K562 (cell line): ENCODE measurements at regions not wholly inside any gene's neighbourhood (a gene's known extent, or its start where the extent isn't known, plus 50 kb on each side); places are given as distances from the start of the nearest gene placed in this dataset.

Experiments
- ATAC-seq: fragments of 200-7000 bp; cut with Tn5 transposase; 3 replicates; pipeline ENCODE4 v1.9.1; 2020; ENCODE audit warnings: moderate library complexity
- BruUV-seq: library from RNA; stranded (reverse); fragments of 400-500 nt; replicated peaks from 2 replicates; lab custom pipeline; 2021; lab: Mats Ljungman, UMichigan
- CTCF ChIA-PET: fragments of 300-600 bp; formaldehyde crosslinking; extraction: SDS; loops from one replicate; lab custom pipeline; 2021; ENCODE audit warnings: low intra/inter-chr PET ratio; lab: Yijun Ruan, JAX
- POLR2A ChIA-PET: fragments of 300-600, 350-650 bp; sonication (Branson Sonifier 250); formaldehyde crosslinking; extraction: SDS; loops from one replicate; lab custom pipeline; 2021; ENCODE audit warnings: antibody characterized with exemption, inconsistent platforms; lab: Yijun Ruan, JAX
- DNase-seq, 4 experiments: peaks; one replicate each; pipeline versions ENCODE4 v3.0.0 to v3.0.0-alpha.2; 2011 to 2018; ENCODE audit warnings: low spot score in 3 of 4, mixed read lengths in 3 of 4; ENCODE audit errors: extremely low read depth in 1 of 4
- FAIRE-seq: peaks from 2 replicates; lab custom pipeline; 2011; peaks lifted over from hg19 to GRCh38; lab: Jason Lieb, UNC
- H2AFZ ChIP-seq: 2 replicates; pipeline ENCODE4 v1.6.0; 2011; ENCODE audit warnings: low read depth, low read length, control low read depth, inconsistent platforms
- H3K27ac ChIP-seq: fragments of 200-600 bp; 3 replicates; pipeline ENCODE4 v1.8.0; 2011; ENCODE audit warnings: low read depth, mild to moderate bottlenecking, control low read depth, inconsistent platforms, low read length, moderate library complexity, mixed read lengths; ENCODE audit errors: extremely low read depth
- H3K27me3 ChIP-seq, 2 experiments: fragments of 300-600 bp in 1 of 2; 2 replicates in 1 of 2; 3 replicates in 1 of 2; pipeline versions ENCODE4 v1.6.0 to v1.8.0; 2011; ENCODE audit warnings: inconsistent platforms in 2 of 2, low read length in 2 of 2, mild to moderate bottlenecking in 1 of 2, mixed read lengths in 1 of 2, moderate library complexity in 1 of 2; ENCODE audit not compliant: control insufficient read depth in 2 of 2, insufficient read depth in 2 of 2
- H3K36me3 ChIP-seq: fragments of 300-600 bp; 3 replicates; pipeline ENCODE4 v1.8.0; 2011; ENCODE audit warnings: mild to moderate bottlenecking, low read length, inconsistent platforms; ENCODE audit not compliant: control insufficient read depth, insufficient read depth
- H3K4me1 ChIP-seq, 2 experiments: fragments of 200-600 bp in 1 of 2; replicated peaks in 1 of 2; 2 replicates in 1 of 2; 3 replicates in 1 of 2; pipeline versions ENCODE4 v1.5.1 to v1.8.0; 2011; ENCODE audit warnings: inconsistent platforms in 2 of 2, low read length in 2 of 2, mild to moderate bottlenecking in 1 of 2, mixed read lengths in 1 of 2, moderate library complexity in 1 of 2; ENCODE audit not compliant: control insufficient read depth in 2 of 2, insufficient read depth in 2 of 2
- H3K4me2 ChIP-seq: 2 replicates; pipeline ENCODE4 v1.6.1; 2011; ENCODE audit warnings: low read length, control low read depth, inconsistent platforms, mixed read lengths; ENCODE audit not compliant: insufficient read depth
- H3K4me3 ChIP-seq: fragments of 200-600 bp; sonication (generic), shearing (Covaris generic); 2 replicates; pipeline ENCODE4 v1.5.1; 2016; ENCODE audit warnings: control low read depth, inconsistent platforms
- H3K79me2 ChIP-seq: fragments of 200-600 bp; 3 replicates; pipeline ENCODE4 v1.8.0; 2011; ENCODE audit warnings: low read length, inconsistent platforms; ENCODE audit not compliant: control insufficient read depth, insufficient read depth
- H3K9ac ChIP-seq, 2 experiments: 2 replicates each; pipeline versions ENCODE4 v1.6.0 to v1.6.1; 2011; ENCODE audit warnings: low read depth in 2 of 2, low read length in 2 of 2, control low read depth in 1 of 2, inconsistent platforms in 1 of 2, mild to moderate bottlenecking in 1 of 2, mixed read lengths in 1 of 2; ENCODE audit not compliant: insufficient read depth in 1 of 2
- H3K9me1 ChIP-seq: one replicate; pipeline ENCODE4 v1.6.0; 2011; ENCODE audit warnings: inconsistent platforms, mild to moderate bottlenecking, low read length, moderate library complexity; ENCODE audit not compliant: control insufficient read depth, insufficient read depth
- H3K9me3 ChIP-seq: replicated peaks from 2 replicates; pipeline ENCODE4 v1.5.1; 2011; ENCODE audit warnings: low read depth, low read length, inconsistent platforms; ENCODE audit not compliant: control insufficient read depth, insufficient read depth
- H4K20me1 ChIP-seq: replicated peaks from 2 replicates; pipeline ENCODE4 v1.6.1; 2011; ENCODE audit warnings: low read length, inconsistent platforms, mixed read lengths; ENCODE audit not compliant: control insufficient read depth, insufficient read depth
- AFF1 ChIP-seq, 2 experiments: fragments of 450-650 bp; IDR thresholded peaks; 2 replicates each; pipeline ENCODE4 v1.6.1; 2018; ENCODE audit warnings: mild to moderate bottlenecking in 2 of 2, low read depth in 1 of 2; ENCODE audit not compliant: partially characterized antibody in 2 of 2
- ATF7 ChIP-seq: fragments of 450-650 bp; IDR thresholded peaks from 2 replicates; pipeline ENCODE4 v1.7.1; 2014; ENCODE audit warnings: mild to moderate bottlenecking, moderate library complexity
- GABPB2 ChIP-seq: fragments of 250-450 bp; sonication (Bioruptor Pico); conservative IDR thresholded peaks from 2 replicates; pipeline ENCODE4 v1.5.1; 2021; ENCODE audit warnings: mild to moderate bottlenecking
- MTA3 ChIP-seq: fragments of 450-650 bp; formaldehyde crosslinking; IDR thresholded peaks from 2 replicates; pipeline ENCODE4 v1.6.1; 2017; ENCODE audit warnings: mild to moderate bottlenecking, borderline replicate concordance
- POLR2AphosphoS2 ChIP-seq: IDR thresholded peaks from 2 replicates; pipeline ENCODE4 v1.6.1; 2012; ENCODE audit warnings: low read length, improper control_type of control experiment
- RBM17 ChIP-seq: fragments of 200-400 bp; formaldehyde crosslinking; IDR thresholded peaks from 2 replicates; pipeline ENCODE4 v1.6.1; 2017; ENCODE audit warnings: low read depth, mild to moderate bottlenecking, low read length, borderline replicate concordance
- SAP30 ChIP-seq: fragments of 200-600 bp; sonication (generic); IDR thresholded peaks from 2 replicates; pipeline ENCODE4 v1.6.1; 2012; ENCODE audit warnings: borderline replicate concordance, low read depth, mild to moderate bottlenecking, moderate library complexity, low read length, control low read depth, inconsistent platforms; ENCODE audit not compliant: insufficient read depth, poor library complexity, severe bottlenecking
- TEAD4 ChIP-seq, 2 experiments: sonication (generic) in 1 of 2; formaldehyde crosslinking in 1 of 2; IDR thresholded peaks; 2 replicates each; pipeline versions ENCODE4 v1.6.1 to v1.8.0; 2012 to 2022; ENCODE audit warnings: borderline replicate concordance in 1 of 2, inconsistent platforms in 1 of 2, low read length in 1 of 2, mild to moderate bottlenecking in 1 of 2, missing genetic modification reagents in 1 of 2
- TRIM24 ChIP-seq, 2 experiments: fragments of 450-650 bp; IDR thresholded peaks; 2 replicates each; pipeline ENCODE4 v1.6.1; 2016
- ZNF444 ChIP-seq: fragments of 250-450 bp; sonication (Bioruptor Pico); IDR thresholded peaks from 2 replicates; pipeline ENCODE4 v1.4.0; 2020; ENCODE audit warnings: mild to moderate bottlenecking, moderate library complexity
- ZNF449 ChIP-seq: fragments of 250-450 bp; sonication (Bioruptor Pico); IDR thresholded peaks from 2 replicates; pipeline ENCODE4 v1.8.0; 2022; ENCODE audit warnings: moderate library complexity, mild to moderate bottlenecking, inconsistent platforms
- ZNF740 ChIP-seq, 3 experiments: fragments of 200-800 bp in 1 of 3; sonication (Bioruptor generic) in 1 of 3; sonication (generic) in 1 of 3; formaldehyde crosslinking in 1 of 3; IDR thresholded peaks; 2 replicates each; pipeline versions ENCODE4 v1.6.1 to v1.8.0; 2016 to 2022; ENCODE audit warnings: mild to moderate bottlenecking in 2 of 3, missing compliant biosample characterization in 2 of 3, missing genetic modification characterization in 2 of 3, missing genetic modification reagents in 1 of 3
- WGBS: fragments of 100-300 bp; shearing (Covaris generic); methylation state at CpG from one replicate; pipeline ENCODE4 v1.1.6; 2016; ENCODE audit warnings: low coverage, mixed read lengths; ENCODE audit not compliant: insufficient coverage; ENCODE audit errors: missing lambda C conversion rate; 5-methylcytosine and 5-hydroxymethylcytosine counted together
- in situ Hi-C: fragments of 300-500 bp; cut with MboI; formaldehyde crosslinking; loops from 4 replicates; pipeline ENCODE4 v1.15.0; 2018; ENCODE audit warnings: inconsistent platforms, mixed read lengths
- intact Hi-C: fragments of 100-400 bp; cut with micrococcal nuclease; formaldehyde crosslinking; loops from 2 replicates; pipeline ENCODE4 v1.14.2; 2022

DNA sequence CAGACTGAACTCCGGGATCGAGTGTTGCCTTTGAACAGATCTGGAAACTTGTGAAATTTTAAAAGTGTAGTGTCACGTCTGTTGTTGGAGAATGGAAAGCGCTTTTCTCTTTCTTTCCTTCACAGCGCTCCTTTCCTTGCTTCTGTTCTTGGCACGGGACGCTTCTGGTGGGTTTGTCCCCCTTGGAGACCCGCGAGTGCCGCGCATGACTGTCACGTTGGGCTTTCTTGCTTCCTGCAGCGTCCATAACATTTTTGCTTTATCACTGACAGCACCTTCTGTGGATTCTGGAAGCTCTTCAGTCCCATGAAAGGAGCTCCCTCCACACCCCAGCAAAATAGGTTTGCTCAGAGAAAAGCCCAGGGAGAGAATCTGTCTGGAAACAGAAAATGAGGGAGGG is 193.0 kb upstream of the TMEM132C start:
- 1% methylated on average over 12 of the region's 13 CpGs for WGBS
- CTCF ChIA-PET: no interaction called here
- intact Hi-C loops (no loop called here), in situ Hi-C loops (no loop called here)
- Histone ChIP-seq H3K9ac (no peak overlapping the region), H3K36me3 (no peaks in the 10 kb centered on the region), H3K4me2 (no peak overlapping the region), H3K4me3 (no peak overlapping the region), H2AFZ (no peak overlapping the region), H3K4me1 (no peaks in the 10 kb centered on the region), H3K9me1 (no peaks in the 10 kb centered on the region), H3K9me3 (no peaks in the 10 kb centered on the region), H3K79me2 (no peaks in the 10 kb centered on the region), H3K27ac (no peak overlapping the region), H4K20me1 (no peaks in the 10 kb centered on the region), H3K27me3 (no peaks in the 10 kb centered on the region)
- TF ChIP-seq SAP30: no peak
- TF ChIP-seq GABPB2 (CRISPR knock-in tag): no peak
- no peak for TF ChIP-seq MTA3
- TF ChIP-seq ZNF449 (CRISPR knock-in tag): no peak
- TF ChIP-seq TRIM24 (IDR thresholded peaks at IDR 0.05): no peak
- TF ChIP-seq ZNF444 (CRISPR knock-in tag): no peak
- no peak for TF ChIP-seq RBM17
- no peak for TF ChIP-seq ATF7
- TF ChIP-seq TEAD4 (IDR thresholded peaks at IDR 0.05; ENCODE audit: low read length): no peak
- TF ChIP-seq TEAD4 (CRISPR knock-in tag; IDR thresholded peaks at IDR 0.05; ENCODE audit: borderline replicate concordance): no peak
- no peak for TF ChIP-seq POLR2AphosphoS2
- no peak for TF ChIP-seq AFF1 (IDR thresholded peaks at IDR 0.05; ENCODE audit: low read depth in 1 of 2, partially characterized antibody in 2 of 2)
- TF ChIP-seq ZNF740 (CRISPR knock-in tag; IDR thresholded peaks at IDR 0.05): no peak
- no peak for TF ChIP-seq ZNF740 (tag; IDR thresholded peaks at IDR 0.05)
- FAIRE-seq: no peak
- no peak for DNase-seq
- no peak for ATAC-seq
- POLR2A ChIA-PET: interaction anchor here (0.7 kb wide), 1 partner anchor 187 kb away, joined by 3 read pairs; no protein-coding TSS in a partner anchor
- no TSS peak for BruUV-seq
